A204.1 (cell line): ENCODE measurements at regions not wholly inside any gene's neighbourhood (a gene's known extent, or its start where the extent isn't known, plus 50 kb on each side); places are given as distances from the start of the nearest gene placed in this dataset.

ENCODE experiments used
- FAIRE-seq: peaks from 2 replicates; lab custom pipeline; 2012; peaks lifted over from hg19 to GRCh38; lab: Jason Lieb, UNC

DNA sequence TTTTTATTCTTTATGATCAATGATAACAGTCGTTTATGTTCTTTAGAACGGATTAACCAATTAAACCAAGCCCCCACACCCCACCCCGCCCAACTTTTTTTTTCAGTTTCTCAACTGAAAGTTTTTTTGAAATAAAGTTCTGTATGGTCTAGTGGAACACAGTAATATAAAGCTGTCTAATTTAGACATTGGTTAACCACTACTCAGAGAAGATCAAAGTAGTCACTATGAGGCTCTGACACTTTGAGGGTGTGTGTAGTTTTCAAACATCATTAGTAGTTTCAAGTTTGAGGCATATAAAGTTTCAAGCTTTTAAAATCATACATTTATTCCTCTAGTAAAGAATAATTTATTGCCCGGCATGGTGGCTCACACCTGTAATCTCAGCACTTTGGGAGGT, 413.2 kb downstream of the EFNB2 start:
- FAIRE-seq: no peak

DNA sequence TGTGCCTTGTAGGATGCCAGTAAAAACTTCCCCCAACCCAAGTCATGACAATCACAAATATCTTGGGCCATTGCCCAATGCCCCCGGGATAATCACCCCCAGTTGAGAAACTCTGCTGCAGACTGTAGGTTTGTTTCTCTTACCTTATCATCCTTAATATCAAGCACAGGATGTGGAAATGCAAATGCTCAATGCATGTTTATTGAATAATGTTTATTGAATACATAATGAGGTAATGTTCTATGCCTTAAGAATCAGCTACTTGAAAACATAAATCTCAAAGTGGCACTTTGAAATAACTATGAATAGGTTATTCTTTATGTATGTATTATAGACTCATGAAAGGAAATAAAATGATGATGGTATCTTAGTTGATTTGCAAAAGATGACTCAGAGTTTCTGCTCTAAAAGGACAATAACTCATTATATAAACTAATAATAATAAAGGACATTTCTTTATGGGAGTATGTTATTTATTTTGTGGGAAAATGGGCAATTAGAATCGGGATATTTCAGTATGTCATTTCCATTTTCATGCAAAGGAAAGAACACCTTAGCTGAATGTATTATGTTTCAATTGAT, 414.2 kb downstream of the EFNB2 start:
- no peak for FAIRE-seq

DNA sequence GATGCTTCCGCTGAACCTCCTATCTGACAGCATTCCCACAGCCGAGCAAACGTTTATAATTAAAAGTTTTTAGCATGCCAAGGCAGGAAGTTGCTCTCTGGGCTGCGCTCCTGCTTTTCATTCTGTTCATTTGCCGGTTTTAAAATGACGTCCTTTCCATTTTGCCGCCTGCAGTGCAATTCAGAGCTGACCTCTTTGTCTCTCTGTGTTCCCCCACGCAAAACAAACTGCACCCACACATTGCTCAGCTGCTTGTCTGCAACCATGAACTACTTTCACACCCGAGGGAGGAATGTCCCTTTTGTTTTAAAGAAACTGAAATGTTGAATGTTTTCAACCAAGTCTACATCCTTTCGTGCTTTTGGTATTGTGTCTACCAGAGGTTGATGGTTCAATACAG, 416.5 kb downstream of the EFNB2 start:
- no peak for FAIRE-seq

DNA sequence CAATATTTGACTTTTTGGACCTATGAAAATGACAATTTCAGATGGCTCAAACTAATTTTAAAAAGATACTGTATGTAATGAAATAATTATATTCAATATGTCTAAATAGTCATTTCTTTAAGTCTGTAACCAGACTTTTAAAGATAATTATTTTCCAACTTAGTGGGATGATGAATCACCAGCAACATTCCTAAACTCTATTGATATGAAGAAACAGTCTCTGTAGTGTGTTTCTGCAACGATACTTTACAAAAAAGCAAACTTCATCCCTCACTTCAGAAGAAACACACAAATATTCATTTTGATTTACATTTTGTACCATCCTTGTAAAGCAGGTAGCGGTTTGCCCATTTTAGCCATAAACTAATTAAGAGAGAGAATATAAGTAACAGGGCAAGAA, 417.4 kb downstream of the EFNB2 start:
- FAIRE-seq: no peak

DNA sequence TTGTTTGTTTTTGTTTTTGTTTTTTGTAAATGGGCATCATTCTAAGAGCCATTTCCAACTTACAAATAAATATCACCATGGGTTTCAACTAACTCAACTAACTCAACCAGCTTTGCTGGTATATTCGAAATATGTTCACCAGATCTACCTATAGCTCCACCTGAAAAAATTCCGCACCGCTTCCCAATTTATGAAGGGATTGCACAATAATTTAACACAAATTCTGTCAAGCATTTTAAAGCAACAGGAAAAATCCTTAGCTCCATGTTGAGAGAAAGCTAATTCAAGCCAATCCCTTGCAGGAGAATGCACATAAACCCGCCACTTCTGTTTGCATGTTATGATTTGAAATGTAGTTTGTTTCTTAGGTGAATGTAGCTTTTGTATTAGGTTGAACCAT, 417.8 kb downstream of the EFNB2 start:
- no peak for FAIRE-seq

DNA sequence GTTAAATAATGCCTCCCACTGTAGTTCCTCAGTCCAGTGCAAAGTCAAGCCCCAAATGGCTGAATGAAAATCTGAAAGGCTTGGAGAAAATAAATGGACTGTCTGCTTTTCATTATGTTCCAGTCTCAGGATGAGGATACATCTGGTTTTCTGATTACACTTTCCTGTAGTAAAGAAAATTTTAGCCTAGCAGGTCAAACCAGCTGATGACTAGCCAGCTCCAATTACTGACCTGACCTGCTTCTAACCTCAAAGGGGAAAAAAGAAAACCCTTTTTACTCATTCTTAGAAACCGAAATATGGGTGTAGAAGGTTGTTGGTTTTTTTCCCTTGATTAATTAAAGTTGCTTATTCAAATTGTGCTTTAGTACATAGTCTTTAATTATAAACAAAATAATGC, 418.4 kb downstream of the EFNB2 start:
- no peak for FAIRE-seq

DNA sequence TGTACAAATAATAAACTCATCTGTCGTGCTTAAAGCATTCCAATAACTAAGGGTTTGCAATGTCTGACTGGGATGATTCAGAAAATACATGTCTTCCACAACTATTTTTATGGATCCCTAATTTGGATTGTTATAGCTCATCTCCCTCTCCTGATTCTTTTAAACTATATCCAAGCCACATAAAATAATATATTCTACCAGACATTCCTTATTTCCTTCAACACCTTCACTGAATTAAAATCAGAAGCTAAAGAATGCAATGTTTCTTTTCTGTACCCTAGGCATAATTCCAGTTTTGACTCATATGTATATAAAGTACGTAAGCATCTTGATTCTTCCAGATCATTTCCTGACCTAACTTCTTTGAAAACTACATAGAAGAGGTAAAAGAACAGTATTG, 420.4 kb downstream of the EFNB2 start:
- no peak for FAIRE-seq

DNA sequence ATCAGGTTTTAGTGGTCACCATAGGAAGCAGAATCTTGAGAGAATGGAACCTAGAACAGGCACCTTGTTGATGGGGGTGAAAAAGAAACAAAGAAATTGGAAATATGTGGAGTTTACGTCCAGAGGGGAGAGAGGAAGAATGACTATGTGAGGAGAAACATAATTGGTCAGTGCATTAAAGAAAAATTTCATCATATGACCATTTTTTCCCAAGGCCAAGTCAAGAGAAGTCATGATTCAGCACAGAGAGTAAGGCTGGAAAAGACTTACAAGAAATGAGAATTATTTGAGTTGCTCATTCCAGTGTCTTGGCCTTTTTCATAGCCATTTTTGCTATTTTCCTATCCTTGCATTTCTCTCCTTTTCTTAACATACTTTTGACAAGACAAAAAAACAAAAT, 421.7 kb downstream of the EFNB2 start:
- no peak for FAIRE-seq

DNA sequence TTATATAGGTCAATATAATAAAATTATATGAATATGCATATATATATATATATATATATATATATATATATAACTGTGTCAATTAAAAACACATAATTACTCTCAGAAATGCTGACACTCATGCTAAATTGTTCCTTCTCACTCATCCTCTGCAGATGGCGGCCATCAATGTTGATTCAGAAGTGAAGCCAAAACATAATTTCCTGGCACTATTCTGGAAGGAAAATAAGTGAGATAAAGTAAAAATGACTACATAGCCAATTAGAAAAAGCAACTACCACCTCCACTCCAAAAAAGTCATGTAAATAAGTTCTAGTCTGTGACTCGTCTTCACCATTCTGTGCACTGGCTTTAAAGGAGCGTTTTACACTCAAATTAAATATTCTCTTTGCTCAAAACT, 423.3 kb downstream of the EFNB2 start:
- no peak for FAIRE-seq

DNA sequence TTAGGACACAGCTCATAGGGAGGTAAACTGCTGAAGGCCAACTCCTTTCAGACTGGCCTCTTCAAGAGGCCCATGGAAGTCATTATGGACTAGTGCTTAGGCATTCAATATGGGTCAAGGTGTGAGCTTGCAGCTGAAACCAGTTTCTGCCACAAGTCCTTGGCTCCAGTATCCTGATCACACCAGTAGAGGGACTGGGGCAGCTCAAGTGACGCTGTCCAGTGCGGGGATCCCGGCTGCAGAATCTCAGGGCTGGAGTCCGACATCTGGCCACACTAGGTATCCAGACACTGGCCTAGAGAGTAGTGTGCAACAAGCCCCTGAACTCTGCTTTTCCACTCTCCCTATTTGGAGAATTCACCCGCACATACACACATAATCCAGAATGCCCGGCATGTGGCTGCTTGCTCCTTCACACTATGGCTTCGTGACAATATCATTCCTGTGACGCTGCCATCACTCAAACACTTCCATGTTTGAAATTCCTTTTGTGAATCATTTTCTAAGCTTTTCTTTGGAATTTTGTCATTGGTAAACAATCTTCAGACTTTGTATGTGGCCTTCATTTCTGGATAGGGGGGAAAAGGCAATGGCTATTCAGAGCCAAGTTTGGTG, 425.1 kb downstream of the EFNB2 start:
- FAIRE-seq: no peak

DNA sequence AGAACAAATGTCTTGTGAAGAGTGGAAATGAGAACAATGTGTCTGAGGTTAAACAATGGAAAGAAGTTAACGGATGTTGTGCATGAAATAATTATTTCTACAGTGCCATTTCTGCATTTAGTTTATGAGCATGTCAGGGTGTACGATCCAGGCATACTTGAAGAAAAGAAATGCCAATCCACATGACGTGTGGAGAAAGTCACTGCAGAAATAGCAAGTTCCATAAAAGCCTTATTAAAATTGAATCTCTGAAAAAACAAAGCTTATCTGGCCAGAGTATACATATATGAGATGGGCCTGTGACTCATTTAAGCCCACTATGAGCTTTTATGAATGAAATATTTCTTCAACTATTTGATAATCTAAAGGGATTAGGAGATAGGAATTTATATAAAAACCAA, 426.1 kb downstream of the EFNB2 start:
- FAIRE-seq: no peak

DNA sequence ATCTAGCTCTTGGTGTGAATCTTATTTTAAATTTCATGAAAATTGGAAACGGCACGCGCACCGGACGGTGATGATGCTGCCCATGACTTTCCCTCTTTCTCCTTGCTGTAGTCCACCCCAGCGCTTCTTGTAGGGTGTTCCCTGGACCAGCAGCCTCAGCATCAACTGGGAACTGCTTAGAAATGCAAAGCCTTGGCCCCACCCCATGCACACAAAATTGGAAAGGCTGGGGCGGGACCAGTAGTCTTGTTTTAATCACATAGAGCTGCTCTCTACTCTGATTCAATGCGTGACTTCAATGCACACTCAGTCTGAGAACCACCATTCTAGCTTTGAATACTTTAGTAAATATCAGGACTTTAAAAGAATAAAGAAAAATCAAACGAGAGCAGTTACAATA, 427.1 kb downstream of the EFNB2 start:
- FAIRE-seq: no peak

DNA sequence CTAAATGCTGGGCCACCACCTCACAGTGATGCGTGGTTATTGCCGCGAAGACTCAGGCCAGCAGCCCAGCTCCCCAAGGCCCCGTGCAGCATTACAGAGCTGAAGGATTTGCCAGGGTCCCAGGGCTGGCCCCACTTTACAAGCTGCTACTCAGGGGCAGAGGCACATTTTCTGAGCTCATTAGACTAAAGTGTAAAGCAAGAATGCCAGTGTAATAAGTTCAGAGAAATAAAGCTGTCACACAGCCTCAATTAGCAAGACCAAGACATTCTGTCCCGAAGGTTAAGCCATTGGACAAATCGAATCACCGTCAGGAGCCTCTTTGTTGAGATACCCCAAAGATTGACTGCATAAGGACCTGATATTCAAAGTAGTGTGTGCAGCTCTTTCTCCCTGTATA, 428.4 kb downstream of the EFNB2 start:
- FAIRE-seq: no peak

DNA sequence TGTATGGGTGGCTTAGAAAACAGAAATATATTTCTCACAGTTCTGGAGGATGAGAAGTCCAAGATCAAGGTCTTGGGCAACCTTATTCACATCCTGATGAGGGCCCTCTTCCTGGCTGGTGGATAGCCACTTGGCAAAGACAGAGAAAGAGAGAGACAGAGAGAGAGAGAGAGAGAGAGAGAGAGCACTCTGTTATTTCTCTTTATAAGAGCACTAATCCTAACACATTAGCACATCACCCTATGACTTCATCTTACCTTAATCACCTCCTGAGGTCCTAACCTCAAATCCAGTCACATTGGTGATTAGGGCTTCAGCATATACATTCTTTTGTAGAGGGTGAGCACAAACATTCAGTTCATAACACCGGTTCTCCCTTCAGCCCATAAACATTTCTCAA, 430.3 kb downstream of the EFNB2 start:
- no peak for FAIRE-seq

DNA sequence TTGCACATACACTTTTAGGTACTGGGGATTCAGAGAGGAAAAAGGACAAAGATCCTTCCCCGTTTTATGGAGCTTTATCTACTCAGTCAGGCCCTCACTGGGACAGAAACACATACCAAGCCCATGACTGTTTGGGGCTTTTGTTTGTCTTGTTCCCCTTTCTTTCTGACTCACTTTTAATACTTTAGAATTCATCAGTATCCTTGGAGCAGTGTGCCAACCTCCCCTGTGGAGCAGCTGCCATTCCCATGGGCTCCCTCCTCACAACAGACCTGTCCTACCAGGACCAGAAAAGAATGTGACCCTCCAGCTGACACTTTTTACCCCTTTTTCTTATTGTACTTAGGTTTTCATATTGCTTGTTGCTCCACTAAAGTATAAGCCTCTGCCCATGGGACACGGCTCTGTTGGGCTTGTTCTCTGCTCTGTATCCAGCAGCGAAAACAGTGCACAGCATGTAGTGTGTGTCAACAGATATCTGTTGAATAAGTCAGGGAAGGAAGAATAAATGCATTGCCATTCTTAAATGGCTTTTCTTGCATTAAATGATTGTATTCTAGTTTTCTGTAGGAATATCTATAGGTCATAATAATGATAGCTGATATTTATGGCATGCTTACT, 431.1 kb downstream of the EFNB2 start:
- FAIRE-seq: no peak

DNA sequence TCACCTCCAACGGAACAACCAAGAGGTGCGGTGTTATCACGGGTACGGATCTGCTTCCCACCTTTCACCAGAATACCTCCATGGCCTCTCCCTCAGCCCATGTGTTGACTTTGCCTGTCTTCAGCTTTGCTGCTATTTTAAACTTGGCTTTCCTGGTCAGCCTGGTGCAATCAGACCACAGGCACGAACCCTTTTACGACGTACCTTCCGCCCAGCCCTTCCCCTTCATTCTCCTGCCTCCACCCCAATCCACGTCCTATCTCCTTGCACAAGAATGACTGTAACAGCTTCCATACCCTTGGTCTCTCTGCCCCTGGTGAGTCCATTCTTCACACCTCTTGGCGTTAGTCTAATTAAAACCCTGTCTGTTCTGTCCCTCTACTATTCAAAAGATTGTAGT, 431.7 kb downstream of the EFNB2 start:
- no peak for FAIRE-seq

DNA sequence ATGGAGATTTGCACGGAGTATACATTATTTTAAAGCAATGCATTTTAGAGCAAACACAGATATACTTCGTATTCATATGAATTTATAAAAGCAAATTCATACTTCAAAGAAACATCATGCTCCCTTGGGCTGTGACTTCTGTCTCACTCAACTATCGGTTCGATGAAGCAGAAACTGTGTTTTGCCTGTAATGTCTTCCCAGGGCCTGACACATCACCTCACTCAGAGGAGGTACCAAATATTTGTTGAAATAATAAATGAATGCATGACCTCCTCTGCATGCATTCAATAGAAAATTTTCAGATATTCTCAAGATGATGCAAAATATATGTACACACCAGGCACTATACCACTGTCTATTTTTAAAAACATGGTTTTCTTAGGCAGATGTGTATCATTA, 432.7 kb downstream of the EFNB2 start:
- no peak for FAIRE-seq

DNA sequence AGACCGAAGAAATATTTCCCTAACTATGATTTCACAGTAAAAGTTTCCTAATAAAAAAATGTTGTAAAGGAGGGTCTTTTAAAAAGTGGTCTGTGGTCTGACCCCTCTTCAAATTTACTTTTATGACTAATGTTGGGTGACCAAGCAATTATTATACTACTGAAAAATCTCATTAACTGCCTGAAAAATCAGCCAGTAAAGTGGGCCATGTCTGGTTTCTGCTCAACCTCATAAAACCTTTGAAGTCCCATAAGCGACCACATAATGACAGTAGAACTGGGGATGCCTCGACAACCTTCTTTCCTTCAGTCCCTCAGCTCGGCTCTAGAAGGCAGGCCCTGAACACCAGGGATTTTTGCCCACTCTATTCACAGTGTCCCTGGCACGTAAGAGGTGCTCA, 434.3 kb downstream of the EFNB2 start:
- no peak for FAIRE-seq

DNA sequence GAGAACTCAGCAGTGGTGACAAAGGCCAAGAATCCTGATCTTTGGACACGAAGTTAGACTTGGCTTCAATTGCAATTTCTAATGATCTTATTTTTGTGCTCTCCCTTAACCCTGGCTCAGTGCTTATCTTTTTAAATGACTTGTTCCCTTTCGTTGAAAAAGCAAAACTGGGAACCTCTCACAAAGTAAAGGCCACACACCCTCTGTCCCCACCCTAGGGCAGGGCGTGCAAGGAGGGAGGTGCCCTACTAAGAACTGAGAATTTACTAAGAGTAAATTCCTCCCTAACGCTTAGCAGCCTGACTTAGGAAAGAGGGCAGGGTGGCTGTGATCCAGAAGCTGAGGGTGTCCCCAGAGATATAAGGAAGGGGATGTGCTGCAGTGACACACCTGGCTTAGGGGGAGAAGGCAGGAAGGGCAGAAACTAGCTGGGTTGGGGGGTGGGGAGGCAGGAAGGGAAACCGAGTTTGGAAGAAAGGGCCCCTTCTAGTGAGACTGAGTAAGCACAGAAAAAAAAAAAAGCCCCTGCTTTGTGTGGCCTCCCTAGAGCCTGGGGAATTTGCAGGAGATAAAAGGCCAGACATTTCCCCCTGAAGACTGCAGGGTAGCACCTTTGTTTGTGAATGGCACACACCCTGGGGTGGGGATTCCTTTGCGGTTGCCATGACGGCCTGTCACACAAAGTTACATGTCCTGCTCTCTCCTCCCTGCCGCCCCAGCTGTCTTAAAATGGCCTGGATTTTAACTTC, 435.1 kb downstream of the EFNB2 start:
- FAIRE-seq: no peak

DNA sequence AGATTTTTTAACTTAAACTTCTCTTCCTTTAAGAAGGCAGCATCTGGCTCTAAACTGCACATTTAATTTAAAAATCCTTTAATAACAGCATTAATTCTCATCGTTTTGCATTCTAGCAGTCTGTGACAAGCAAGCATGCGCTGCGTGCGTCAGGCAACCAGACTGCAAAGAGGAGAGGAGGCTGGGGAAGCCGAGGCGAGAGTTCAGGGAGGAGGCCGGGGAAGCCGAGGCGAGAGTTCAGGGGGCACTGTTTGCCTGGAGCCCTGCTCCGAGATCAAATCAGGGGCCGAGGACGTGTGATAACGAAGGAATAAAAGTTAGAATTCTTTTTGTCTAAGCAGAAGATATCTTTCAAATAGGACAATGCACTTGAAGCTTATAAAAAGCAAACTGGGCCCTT, 435.7 kb downstream of the EFNB2 start:
- no peak for FAIRE-seq

DNA sequence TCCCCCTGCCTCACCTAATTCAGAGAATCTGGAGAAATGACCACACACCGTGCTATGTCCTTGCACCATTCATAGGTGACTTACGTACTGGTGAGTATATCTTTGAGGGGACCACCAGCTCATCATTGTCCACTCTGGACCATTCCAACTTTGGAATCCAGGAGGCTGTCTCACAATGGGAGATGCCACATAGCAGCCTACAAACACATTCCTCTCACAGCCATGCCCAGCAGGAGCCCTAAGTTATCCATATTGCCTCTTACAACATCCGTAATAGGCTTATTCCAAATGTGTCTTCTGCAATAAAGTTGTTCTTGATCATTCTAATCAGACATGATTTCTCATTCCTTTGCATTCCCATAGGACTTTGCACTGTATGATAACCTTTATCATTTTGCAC, 436.7 kb downstream of the EFNB2 start:
- no peak for FAIRE-seq

DNA sequence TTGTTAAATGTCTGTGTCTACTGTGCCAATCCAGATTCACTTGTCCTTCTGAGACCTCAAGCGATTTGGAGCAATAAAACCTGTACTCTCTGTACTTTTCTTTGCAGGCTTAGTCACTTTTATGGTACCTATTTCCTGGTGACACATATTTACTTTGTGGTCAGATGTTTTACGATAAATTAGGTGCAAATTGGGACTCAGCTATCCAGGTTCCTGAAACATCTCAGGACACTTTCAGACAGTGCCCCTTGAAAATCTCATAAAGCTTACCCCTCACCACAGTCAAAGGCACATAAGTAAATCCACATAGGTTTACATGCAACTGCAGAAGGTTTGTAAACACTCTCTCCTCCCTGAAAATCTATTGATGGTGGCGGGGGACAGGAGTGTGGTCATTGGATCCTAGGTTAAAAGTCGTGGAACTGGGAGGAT, 438.8 kb downstream of the EFNB2 start:
- no peak for FAIRE-seq

DNA sequence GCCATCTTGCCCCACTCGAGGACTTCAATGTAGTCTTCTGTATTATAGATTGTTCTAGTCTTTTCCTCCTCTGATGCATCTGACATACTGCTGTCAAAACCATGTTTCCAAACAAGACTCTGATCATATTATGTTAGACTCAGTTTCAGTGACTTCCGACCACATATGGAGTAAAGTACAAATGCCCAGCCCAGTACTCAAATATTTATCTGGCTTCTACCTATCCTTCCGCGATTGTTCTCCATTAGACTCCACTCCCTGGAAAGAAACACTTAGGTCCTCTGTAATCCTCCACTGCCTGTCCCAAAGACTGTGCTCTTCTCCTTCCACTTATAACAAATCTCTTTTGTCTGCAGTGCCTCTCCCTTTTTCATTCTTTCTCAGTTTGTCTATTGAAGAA, 439.5 kb downstream of the EFNB2 start:
- FAIRE-seq: no peak

DNA sequence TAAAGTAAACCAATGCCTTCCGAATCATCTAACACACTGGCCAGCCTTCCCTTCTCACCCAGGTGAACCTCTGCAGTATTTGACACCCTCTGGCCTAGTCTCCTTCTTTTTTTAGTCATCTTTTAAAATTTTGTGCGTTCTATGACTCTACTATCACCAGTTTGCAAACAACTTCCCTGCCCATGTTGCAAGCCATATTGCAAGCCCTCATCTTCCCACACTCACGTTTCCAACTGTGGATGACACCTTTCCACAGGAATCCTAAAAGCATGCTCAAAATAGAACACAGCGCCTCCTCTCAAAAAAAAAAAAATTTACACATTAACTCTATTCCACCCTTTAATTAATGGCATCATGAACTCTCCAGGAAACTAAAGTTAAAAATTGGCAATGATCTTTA, 440.1 kb downstream of the EFNB2 start:
- FAIRE-seq: no peak
